ENCODE measurements at regions not wholly inside any gene's neighbourhood (a gene's known extent, or its start where the extent isn't known, plus 50 kb on each side); places are given as distances from the start of the nearest gene placed in this dataset.

DNA sequence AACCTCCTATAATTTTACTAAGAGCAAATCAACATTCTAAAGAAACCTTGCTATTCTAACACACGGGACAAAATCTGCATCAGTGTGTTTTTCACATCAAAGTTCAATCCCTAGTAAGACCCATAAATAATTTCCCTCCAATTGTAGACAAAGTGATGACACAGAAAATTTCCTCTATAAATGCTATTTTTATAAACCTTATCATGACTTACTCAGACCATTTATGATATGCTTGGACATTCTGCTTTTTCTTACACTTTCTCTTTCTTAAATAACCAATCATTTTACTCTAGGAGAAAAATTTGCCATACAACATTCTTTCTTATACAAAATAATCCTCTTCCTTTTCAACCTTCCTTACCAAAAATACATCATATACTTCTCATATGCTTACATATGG, 67.0 kb downstream of the SDR9C7 start:
- TF ChIP-seq POLR2A (IDR thresholded peaks at IDR 0.05), result no peak
- TF ChIP-seq, protein P1, sequence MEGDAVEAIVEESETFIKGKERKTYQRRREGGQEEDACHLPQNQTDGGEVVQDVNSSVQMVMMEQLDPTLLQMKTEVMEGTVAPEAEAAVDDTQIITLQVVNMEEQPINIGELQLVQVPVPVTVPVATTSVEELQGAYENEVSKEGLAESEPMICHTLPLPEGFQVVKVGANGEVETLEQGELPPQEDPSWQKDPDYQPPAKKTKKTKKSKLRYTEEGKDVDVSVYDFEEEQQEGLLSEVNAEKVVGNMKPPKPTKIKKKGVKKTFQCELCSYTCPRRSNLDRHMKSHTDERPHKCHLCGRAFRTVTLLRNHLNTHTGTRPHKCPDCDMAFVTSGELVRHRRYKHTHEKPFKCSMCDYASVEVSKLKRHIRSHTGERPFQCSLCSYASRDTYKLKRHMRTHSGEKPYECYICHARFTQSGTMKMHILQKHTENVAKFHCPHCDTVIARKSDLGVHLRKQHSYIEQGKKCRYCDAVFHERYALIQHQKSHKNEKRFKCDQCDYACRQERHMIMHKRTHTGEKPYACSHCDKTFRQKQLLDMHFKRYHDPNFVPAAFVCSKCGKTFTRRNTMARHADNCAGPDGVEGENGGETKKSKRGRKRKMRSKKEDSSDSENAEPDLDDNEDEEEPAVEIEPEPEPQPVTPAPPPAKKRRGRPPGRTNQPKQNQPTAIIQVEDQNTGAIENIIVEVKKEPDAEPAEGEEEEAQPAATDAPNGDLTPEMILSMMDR (IDR thresholded peaks at IDR 0.05), result no peak

All from testis (tissue), 2 donors.